Astrocyte (in vitro differentiated cells and primary cell): ENCODE measurements at regions not wholly inside any gene's neighbourhood (a gene's known extent, or its start where the extent isn't known, plus 50 kb on each side); places are given as distances from the start of the nearest gene placed in this dataset.
A peak's percentile ranks its signal among the peaks of the same experiment; 100 is the strongest.

Experiments
- DNase-seq: peaks from one replicate; pipeline ENCODE4 v3.0.0-alpha.2; 2010; ENCODE audit warnings: low read depth
- FAIRE-seq: peaks from 2 replicates; lab custom pipeline; 2011; peaks lifted over from hg19 to GRCh38; lab: Jason Lieb, UNC
- H2AFZ ChIP-seq: 2 replicates; pipeline ENCODE4 v1.6.0; 2012; ENCODE audit warnings: low read depth, low read length, inconsistent platforms
- H3K27ac ChIP-seq: 2 replicates; pipeline ENCODE4 v1.5.1; 2011; ENCODE audit warnings: low read depth, low read length, inconsistent platforms
- H3K27me3 ChIP-seq: 2 replicates; pipeline ENCODE4 v1.6.0; 2011; ENCODE audit warnings: low read length, inconsistent platforms; ENCODE audit not compliant: insufficient read depth
- H3K36me3 ChIP-seq: 2 replicates; pipeline ENCODE4 v1.5.1; 2011; ENCODE audit warnings: low read length, inconsistent platforms; ENCODE audit not compliant: insufficient read depth
- H3K4me1 ChIP-seq: 2 replicates; pipeline ENCODE4 v1.5.1; 2011; ENCODE audit warnings: low read length, inconsistent platforms; ENCODE audit not compliant: insufficient read depth
- H3K4me2 ChIP-seq: 2 replicates; pipeline ENCODE4 v1.6.0; 2012; ENCODE audit warnings: low read length, inconsistent platforms
- H3K4me3 ChIP-seq: 2 replicates; pipeline ENCODE4 v1.5.1; 2011; ENCODE audit warnings: low read depth, mild to moderate bottlenecking, low read length, inconsistent platforms; ENCODE audit not compliant: insufficient read depth
- H3K79me2 ChIP-seq: 2 replicates; pipeline ENCODE4 v1.6.0; 2012; ENCODE audit warnings: mild to moderate bottlenecking, low read length, inconsistent platforms; ENCODE audit not compliant: insufficient read depth
- H3K9ac ChIP-seq: 2 replicates; pipeline ENCODE4 v1.6.0; 2012; ENCODE audit warnings: mild to moderate bottlenecking, low read length, inconsistent platforms
- H3K9me3 ChIP-seq: 2 replicates; pipeline ENCODE4 v1.5.1; 2012; ENCODE audit warnings: low read depth, mild to moderate bottlenecking, low read length, inconsistent platforms; ENCODE audit not compliant: insufficient read depth
- H4K20me1 ChIP-seq: 2 replicates; pipeline ENCODE4 v1.6.0; 2012; ENCODE audit warnings: low read length, inconsistent platforms; ENCODE audit not compliant: insufficient read depth
- H3K27ac Mint-ChIP-seq: one replicate; pipeline ENCODE4 v1.8.0; 2021; ENCODE audit warnings: mild to moderate bottlenecking, mixed read lengths; ENCODE audit not compliant: unreplicated experiment
- H3K27me3 Mint-ChIP-seq: one replicate; pipeline ENCODE4 v1.8.0; 2021; ENCODE audit warnings: low read depth, mixed read lengths; ENCODE audit not compliant: unreplicated experiment
- H3K36me3 Mint-ChIP-seq: one replicate; pipeline ENCODE4 v1.8.0; 2021; ENCODE audit warnings: low read depth, mixed read lengths; ENCODE audit not compliant: unreplicated experiment
- H3K4me1 Mint-ChIP-seq: one replicate; pipeline ENCODE4 v1.8.0; 2021; ENCODE audit warnings: low read depth, mixed read lengths; ENCODE audit not compliant: unreplicated experiment
- H3K4me3 Mint-ChIP-seq: one replicate; pipeline ENCODE4 v1.8.0; 2021; ENCODE audit warnings: mild to moderate bottlenecking, moderate library complexity, mixed read lengths; ENCODE audit not compliant: unreplicated experiment
- H3K9me3 Mint-ChIP-seq: one replicate; pipeline ENCODE4 v1.8.0; 2021; ENCODE audit warnings: mild to moderate bottlenecking, mixed read lengths; ENCODE audit not compliant: unreplicated experiment
- CTCF ChIP-seq: IDR thresholded peaks from 2 replicates; pipeline ENCODE4 v1.5.1; 2011; ENCODE audit warnings: low read depth, mild to moderate bottlenecking, inconsistent platforms, low read length, moderate library complexity; ENCODE audit not compliant: insufficient read depth
- EZH2 ChIP-seq: IDR thresholded peaks from 2 replicates; pipeline ENCODE4 v1.6.1; 2012; ENCODE audit warnings: mild to moderate bottlenecking, low read length, inconsistent platforms; ENCODE audit not compliant: insufficient read depth

GRCh38 chr7:47658886-47659635, 77.2 kb upstream of the TNS3 start:
- H3K27ac Mint-ChIP-seq = no peak overlapping the region
- no peaks in the 10 kb centered on the region for H3K27me3 ChIP-seq
- H3K27me3 Mint-ChIP-seq = peaks cover 5% of the 10 kb centered on the region
- H3K4me1 ChIP-seq = peaks cover 8% of the 10 kb centered on the region
- no peak for TF ChIP-seq EZH2
- TF ChIP-seq CTCF = no peak
- no peaks in the 10 kb centered on the region for H3K79me2 ChIP-seq
- no peak overlapping the region for H3K27ac ChIP-seq
- DNase-seq (no peak), FAIRE-seq (no peak)
- H3K36me3 Mint-ChIP-seq = peaks cover 2% of the 10 kb centered on the region
- no peaks in the 10 kb centered on the region for H4K20me1 ChIP-seq
- no peak overlapping the region for H2AFZ ChIP-seq
- no peak overlapping the region for H3K4me3 ChIP-seq
- no peak overlapping the region for H3K4me3 Mint-ChIP-seq
- H3K9ac ChIP-seq = no peak overlapping the region
- peaks cover 17% of the 10 kb centered on the region for H3K4me1 Mint-ChIP-seq
- peaks cover 4% of the 10 kb centered on the region for H3K9me3 Mint-ChIP-seq
- no peaks in the 10 kb centered on the region for H3K36me3 ChIP-seq
- H3K4me2 ChIP-seq = no peak overlapping the region
- H3K9me3 ChIP-seq = no peaks in the 10 kb centered on the region

DNA sequence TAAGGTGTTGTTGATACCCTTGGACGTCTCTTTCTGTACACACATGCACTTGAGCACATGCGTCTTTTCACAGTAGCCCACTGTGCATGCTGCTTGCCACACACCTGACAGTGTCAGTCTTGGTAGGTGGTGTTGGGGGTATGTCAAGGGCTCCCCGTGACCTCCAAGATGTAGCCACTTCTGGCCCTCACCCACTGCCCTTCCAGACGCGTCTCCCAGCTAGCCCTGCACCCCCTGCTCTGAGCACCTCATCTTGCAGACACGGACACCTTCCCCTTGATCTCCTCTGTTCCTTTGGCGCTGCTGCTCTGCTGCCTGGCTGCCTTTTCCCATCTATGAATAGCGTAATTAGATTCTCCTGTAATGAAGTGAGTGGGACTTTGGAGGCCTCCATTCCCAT, 75.2 kb upstream of the TNS3 start:
- TF ChIP-seq EZH2 (no peak), CTCF (no peak)
- H3K79me2 ChIP-seq = no peaks in the 10 kb centered on the region
- no peaks in the 10 kb centered on the region for H4K20me1 ChIP-seq
- H3K9ac ChIP-seq = no peak overlapping the region
- no peak overlapping the region for H2AFZ ChIP-seq
- no peak overlapping the region for H3K4me3 ChIP-seq
- peaks cover 15% of the 10 kb centered on the region for H3K4me1 ChIP-seq
- no peak overlapping the region for H3K4me2 ChIP-seq
- H3K9me3 Mint-ChIP-seq = peaks cover 4% of the 10 kb centered on the region
- no peak overlapping the region for H3K4me3 Mint-ChIP-seq
- no peaks in the 10 kb centered on the region for H3K27me3 ChIP-seq
- H3K9me3 ChIP-seq = no peaks in the 10 kb centered on the region
- H3K27me3 Mint-ChIP-seq = peaks cover 5% of the 10 kb centered on the region
- no peak for FAIRE-seq
- no peaks in the 10 kb centered on the region for H3K36me3 ChIP-seq
- peaks cover 3% of the 10 kb centered on the region for H3K36me3 Mint-ChIP-seq
- H3K27ac ChIP-seq = no peak overlapping the region
- no peak overlapping the region for H3K27ac Mint-ChIP-seq
- H3K4me1 Mint-ChIP-seq = peaks cover 25% of the 10 kb centered on the region
- DNase-seq = no peak

GRCh38 chr7:47654672-47655298, 72.9 kb upstream of the TNS3 start:
- Histone ChIP-seq H3K79me2 (no peaks in the 10 kb centered on the region), H3K4me2 (no peak overlapping the region), H3K4me1 (peaks cover 28% of the 10 kb centered on the region), H3K9me3 (no peaks in the 10 kb centered on the region), H2AFZ (peak overlapping the region; percentile 3), H3K4me3 (no peak overlapping the region), H3K9ac (peak overlapping the region; percentile 51), H3K27ac (peak overlapping the region; percentile 29), H3K36me3 (no peaks in the 10 kb centered on the region), H3K27me3 (no peaks in the 10 kb centered on the region), H4K20me1 (no peaks in the 10 kb centered on the region)
- Mint-ChIP-seq H3K4me3 (no peak overlapping the region), H3K4me1 (peaks cover 20% of the 10 kb centered on the region), H3K36me3 (peaks cover 3% of the 10 kb centered on the region), H3K9me3 (no peaks in the 10 kb centered on the region), H3K27me3 (peaks cover 5% of the 10 kb centered on the region), H3K27ac (peak overlapping the region; percentile 34)
- FAIRE-seq = no peak
- TF ChIP-seq CTCF (no peak), EZH2 (no peak)
- DNase-seq = peak; percentile 83
